Vagina (tissue), 2 donors: ENCODE measurements at regions not wholly inside any gene's neighbourhood (a gene's known extent, or its start where the extent isn't known, plus 50 kb on each side); places are given as distances from the start of the nearest gene placed in this dataset.
A peak's percentile ranks its signal among the peaks of the same experiment; 100 is the strongest.

Experiments
- DNase-seq, 2 donors: peaks; one replicate each; pipeline ENCODE4 v3.0.0-alpha.2; 2017; ENCODE audit errors: extremely low spot score in 2 of 2
- H3K27ac ChIP-seq: fragments of 200-600 bp; sonication (generic); one replicate; pipeline ENCODE4 v1.5.1; 2019
- H3K27me3 ChIP-seq: fragments of 200-600 bp; sonication (generic); one replicate; pipeline ENCODE4 v1.5.1; 2019
- H3K36me3 ChIP-seq, 2 donors: fragments of 200-600 bp; sonication (generic); one replicate each; pipeline ENCODE4 v1.5.1; 2017 to 2019
- H3K4me1 ChIP-seq: fragments of 200-600 bp; sonication (generic); one replicate; pipeline ENCODE4 v1.5.1; 2019
- H3K4me3 ChIP-seq, 2 donors: fragments of 200-600 bp; sonication (generic); 1 replicate in 1 of 2; 2 replicates in 1 of 2; pipeline ENCODE4 v1.5.1; 2016 to 2019
- H3K9me3 ChIP-seq: fragments of 200-600 bp; sonication (generic); one replicate; pipeline ENCODE4 v1.5.1; 2019
- POLR2A ChIP-seq, 2 donors: fragments of 450-650 bp; IDR thresholded peaks; one replicate each; pipeline ENCODE4 v1.6.1; 2017; ENCODE audit warnings: antibody characterized with exemption in 2 of 2, mild to moderate bottlenecking in 2 of 2, moderate library complexity in 2 of 2
- POLR2AphosphoS5 ChIP-seq, 2 donors: sonication (generic); formaldehyde crosslinking; IDR thresholded peaks; one replicate each; pipeline ENCODE4 v1.9.0; 2017; ENCODE audit warnings: antibody characterized with exemption in 2 of 2, mild to moderate bottlenecking in 2 of 2, low read depth in 1 of 2; ENCODE audit not compliant: insufficient read depth in 1 of 2
- intact Hi-C: fragments of 100-400 bp; cut with DNase I; formaldehyde crosslinking; loops from one replicate; pipeline ENCODE4 v1.15.1; 2023
- TF ChIP-seq, protein P1 (sequence below), 3 experiments: fragments of 450-650 bp in 2 of 3; fragments of 200-600 bp in 1 of 3; sonication (generic) in 1 of 3; IDR thresholded peaks; one replicate each; pipeline ENCODE4 v1.5.1; 2017 to 2019; ENCODE audit warnings: antibody characterized with exemption in 3 of 3, mild to moderate bottlenecking in 2 of 3, moderate library complexity in 2 of 3

DNA sequence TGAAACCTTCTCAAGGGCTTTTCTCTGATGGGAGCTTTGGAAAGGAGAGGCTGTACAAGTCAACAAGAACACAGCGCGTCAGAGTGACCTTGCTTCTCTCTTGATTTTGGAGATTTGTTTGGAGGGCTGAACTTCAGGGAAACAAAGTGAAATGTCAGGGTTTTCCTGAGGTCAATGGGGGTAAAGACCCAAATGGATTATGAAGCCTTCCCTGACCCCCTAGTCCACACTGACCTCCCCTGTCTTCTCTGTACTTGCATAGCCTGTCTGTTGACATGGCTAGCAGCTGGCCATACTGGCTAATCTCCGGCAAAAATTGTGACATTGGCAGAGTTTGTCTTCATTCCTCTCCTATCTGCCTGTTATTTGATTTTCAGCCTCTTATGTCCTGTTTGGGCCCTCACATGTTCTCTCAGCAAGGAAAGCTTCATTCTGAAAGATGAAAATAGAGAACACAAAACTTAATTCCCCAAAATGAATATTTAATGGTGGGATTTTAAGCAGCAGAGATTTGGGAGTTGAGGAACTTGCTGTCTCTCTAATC lies 149.3 kb upstream of the HAAO start:
- Histone ChIP-seq H3K27ac (peak overlapping the region; percentile 13), H3K27me3 (no peaks in the 10 kb centered on the region), H3K36me3 (no peaks in the 10 kb centered on the region), H3K9me3 (no peaks in the 10 kb centered on the region), H3K4me1 (peaks cover 35% of the 10 kb centered on the region), H3K4me3 (no peak overlapping the region)
- TF ChIP-seq POLR2AphosphoS5 (IDR thresholded peaks at IDR 0.05; ENCODE audit: insufficient read depth in 1 of 2, low read depth in 1 of 2) (no peak), POLR2A (IDR thresholded peaks at IDR 0.05) (no peak)
- TF ChIP-seq, protein P1, sequence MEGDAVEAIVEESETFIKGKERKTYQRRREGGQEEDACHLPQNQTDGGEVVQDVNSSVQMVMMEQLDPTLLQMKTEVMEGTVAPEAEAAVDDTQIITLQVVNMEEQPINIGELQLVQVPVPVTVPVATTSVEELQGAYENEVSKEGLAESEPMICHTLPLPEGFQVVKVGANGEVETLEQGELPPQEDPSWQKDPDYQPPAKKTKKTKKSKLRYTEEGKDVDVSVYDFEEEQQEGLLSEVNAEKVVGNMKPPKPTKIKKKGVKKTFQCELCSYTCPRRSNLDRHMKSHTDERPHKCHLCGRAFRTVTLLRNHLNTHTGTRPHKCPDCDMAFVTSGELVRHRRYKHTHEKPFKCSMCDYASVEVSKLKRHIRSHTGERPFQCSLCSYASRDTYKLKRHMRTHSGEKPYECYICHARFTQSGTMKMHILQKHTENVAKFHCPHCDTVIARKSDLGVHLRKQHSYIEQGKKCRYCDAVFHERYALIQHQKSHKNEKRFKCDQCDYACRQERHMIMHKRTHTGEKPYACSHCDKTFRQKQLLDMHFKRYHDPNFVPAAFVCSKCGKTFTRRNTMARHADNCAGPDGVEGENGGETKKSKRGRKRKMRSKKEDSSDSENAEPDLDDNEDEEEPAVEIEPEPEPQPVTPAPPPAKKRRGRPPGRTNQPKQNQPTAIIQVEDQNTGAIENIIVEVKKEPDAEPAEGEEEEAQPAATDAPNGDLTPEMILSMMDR (IDR thresholded peaks at IDR 0.05): no peak
- intact Hi-C loops: no loop called here
- no peak for DNase-seq

DNA sequence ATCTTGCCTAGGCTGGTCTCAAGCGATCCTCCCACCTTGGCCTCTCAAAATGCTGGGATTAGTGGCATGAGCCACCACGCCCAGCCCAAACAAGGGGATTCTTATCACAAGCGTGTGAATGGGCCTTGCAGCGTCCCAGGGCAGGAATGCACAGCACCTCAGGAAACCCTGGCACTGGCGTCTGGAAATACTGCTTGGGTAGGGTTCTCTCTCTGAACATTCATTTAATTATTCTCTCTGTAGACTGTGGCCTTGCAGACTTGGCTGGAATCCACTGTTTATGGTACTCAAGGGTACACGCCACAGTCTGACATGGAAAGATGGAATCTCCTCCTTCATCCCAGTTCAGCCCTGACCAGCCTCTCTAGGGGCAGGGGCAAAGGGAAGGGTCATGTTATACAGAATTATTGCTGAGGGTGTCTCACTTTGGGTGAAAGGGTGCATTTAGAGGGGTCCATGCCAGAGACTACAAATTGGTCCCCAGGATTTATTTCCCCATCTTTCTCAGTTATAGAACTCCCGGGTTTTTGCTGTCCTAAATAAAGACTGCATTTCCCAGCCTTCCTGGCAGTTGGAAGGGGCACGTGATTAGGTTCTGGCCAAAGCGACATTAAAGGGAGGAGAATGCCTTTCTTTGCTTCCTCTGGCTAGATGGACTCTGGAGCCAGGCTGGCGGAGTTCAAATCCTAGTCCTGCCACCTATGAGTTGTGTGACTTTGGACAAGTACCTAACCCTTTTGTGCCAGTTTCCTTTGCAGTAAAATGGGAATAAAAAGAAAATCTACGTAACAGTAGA lies 147.2 kb upstream of the HAAO start:
- Histone ChIP-seq H3K36me3 (no peaks in the 10 kb centered on the region), H3K27ac (peak overlapping the region; percentile 41), H3K9me3 (no peaks in the 10 kb centered on the region), H3K4me1 (peaks cover 51% of the 10 kb centered on the region), H3K4me3 (no peak overlapping the region), H3K27me3 (no peaks in the 10 kb centered on the region)
- TF ChIP-seq, protein P1 (IDR thresholded peaks at IDR 0.05): no peak
- TF ChIP-seq POLR2AphosphoS5 (IDR thresholded peaks at IDR 0.05; ENCODE audit: insufficient read depth in 1 of 2, low read depth in 1 of 2) (no peak), POLR2A (IDR thresholded peaks at IDR 0.05) (no peak)
- intact Hi-C loops: loop anchor here (5.0 kb wide), 1 partner anchor 82 kb away; no protein-coding TSS in a partner anchor
- DNase-seq: no peak

DNA sequence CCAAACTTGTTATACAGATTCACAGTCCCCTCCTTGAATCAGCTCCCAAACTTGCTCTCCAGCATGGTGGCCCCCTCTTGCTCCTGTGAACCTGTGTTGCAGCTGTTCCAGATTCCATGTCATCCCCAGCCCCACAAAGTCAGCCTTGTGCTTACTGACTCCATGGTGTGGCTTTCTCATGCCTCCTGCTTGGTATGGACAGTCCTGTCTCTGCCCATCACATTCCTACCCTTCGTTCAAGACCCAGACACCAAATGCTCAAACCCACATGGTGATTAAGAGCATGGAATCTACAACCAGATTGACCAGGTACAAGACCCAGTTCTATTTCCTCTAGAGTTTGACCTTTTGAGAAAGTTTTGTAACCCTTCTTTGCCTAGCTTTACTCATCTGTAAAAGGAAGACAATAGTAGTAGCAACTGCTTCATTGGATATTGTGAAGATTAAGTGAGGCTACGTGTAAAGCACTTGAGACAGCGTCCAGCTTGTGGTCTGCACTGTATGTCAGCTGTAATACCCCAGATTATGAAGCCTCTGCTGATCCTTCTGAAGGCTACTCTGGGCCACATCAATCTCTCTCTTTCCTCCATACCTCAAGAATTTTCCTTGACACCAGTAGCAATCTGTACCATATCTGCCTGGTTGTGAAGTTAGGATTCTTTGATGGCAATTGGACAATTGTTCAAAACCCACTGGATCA lies 146.4 kb upstream of the HAAO start:
- Histone ChIP-seq H3K4me1 (peaks cover 58% of the 10 kb centered on the region), H3K9me3 (no peaks in the 10 kb centered on the region), H3K27ac (peak overlapping the region; percentile 8), H3K4me3 (no peak overlapping the region), H3K36me3 (no peaks in the 10 kb centered on the region), H3K27me3 (no peaks in the 10 kb centered on the region)
- DNase-seq: no peak
- TF ChIP-seq, protein P1 (IDR thresholded peaks at IDR 0.05): no peak
- TF ChIP-seq POLR2AphosphoS5 (IDR thresholded peaks at IDR 0.05; ENCODE audit: insufficient read depth in 1 of 2, low read depth in 1 of 2) (no peak), POLR2A (IDR thresholded peaks at IDR 0.05) (no peak)
- intact Hi-C loops: loop anchor here (5.0 kb wide), 1 partner anchor 82 kb away; no protein-coding TSS in a partner anchor

DNA sequence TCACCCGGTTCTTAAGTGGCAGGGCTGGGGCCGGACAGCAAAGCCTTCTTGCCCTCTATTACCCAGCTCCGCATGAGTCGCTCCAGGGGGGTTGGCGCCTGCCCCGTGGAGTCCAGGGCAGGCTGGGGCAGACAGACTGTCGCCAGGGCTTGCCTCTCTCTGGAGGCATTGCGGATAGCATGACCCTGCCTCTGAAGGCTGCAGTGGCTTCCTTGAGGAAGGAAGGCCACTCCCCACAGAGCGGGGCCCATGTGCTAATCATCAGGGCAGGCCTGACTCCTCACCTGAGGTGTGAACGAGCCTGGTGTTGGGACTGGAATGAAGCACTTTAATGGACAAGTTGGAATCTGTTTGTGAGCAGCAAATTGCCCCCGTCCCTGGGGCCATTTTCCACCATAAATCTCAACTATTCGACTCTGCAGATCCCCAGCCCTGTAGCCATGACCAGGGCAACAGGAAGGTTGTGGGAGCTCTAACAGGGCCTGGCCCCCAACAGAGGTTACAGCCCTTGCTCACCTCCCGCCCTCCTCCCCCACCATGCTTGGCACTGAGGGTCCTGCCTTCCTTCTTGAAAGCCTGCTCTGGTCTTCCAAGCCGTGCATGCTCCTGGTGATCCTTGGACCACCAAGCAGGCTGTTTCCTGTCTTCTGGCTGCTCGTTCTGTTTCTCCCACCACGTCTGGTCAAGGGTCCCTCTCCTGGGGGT lies 144.9 kb upstream of the HAAO start:
- DNase-seq: no peak
- Histone ChIP-seq H3K9me3 (no peaks in the 10 kb centered on the region), H3K4me1 (peaks cover 69% of the 10 kb centered on the region), H3K27me3 (no peaks in the 10 kb centered on the region), H3K36me3 (no peaks in the 10 kb centered on the region), H3K27ac (peak overlapping the region; percentile 20), H3K4me3 (no peak overlapping the region)
- intact Hi-C loops: loop anchor here (5.0 kb wide), 1 partner anchor 80 kb away; no protein-coding TSS in a partner anchor
- TF ChIP-seq POLR2A (IDR thresholded peaks at IDR 0.05) (no peak), POLR2AphosphoS5 (IDR thresholded peaks at IDR 0.05; ENCODE audit: insufficient read depth in 1 of 2, low read depth in 1 of 2) (peak; percentile 10 to 45)
